ENCODE measurements at regions not wholly inside any gene's neighbourhood (a gene's known extent, or its start where the extent isn't known, plus 50 kb on each side); places are given as distances from the start of the nearest gene placed in this dataset.

DNA sequence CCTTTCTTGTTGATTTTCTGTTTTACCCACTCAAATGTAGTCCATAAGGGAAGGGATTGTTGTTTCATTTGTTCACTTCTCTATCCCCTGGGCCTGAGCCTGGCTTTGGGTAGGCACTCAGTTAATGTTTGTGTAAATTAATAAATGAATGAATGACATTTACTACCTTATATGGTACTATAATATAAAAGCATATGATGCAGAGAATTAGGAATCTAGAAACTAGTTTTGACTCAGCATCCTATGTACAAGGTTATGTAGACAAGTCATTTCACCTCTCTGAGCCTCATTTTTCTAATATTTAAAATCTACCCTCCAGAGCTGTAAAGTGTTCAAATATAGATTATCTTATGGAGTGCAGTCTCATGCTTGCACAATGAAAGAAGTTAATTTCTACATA is 68.9 kb upstream of the S1PR1 start:
- no peaks in the 10 kb centered on the region for H3K27me3 ChIP-seq (ENCODE audit: control insufficient read depth, insufficient read depth, low read length)
- in situ Hi-C loops (cut with HindIII; ENCODE audit: low pct_unique_long_range_greater_than_20kb, low sequenced_read_pairs): no loop called here
- TF ChIP-seq, protein P1, sequence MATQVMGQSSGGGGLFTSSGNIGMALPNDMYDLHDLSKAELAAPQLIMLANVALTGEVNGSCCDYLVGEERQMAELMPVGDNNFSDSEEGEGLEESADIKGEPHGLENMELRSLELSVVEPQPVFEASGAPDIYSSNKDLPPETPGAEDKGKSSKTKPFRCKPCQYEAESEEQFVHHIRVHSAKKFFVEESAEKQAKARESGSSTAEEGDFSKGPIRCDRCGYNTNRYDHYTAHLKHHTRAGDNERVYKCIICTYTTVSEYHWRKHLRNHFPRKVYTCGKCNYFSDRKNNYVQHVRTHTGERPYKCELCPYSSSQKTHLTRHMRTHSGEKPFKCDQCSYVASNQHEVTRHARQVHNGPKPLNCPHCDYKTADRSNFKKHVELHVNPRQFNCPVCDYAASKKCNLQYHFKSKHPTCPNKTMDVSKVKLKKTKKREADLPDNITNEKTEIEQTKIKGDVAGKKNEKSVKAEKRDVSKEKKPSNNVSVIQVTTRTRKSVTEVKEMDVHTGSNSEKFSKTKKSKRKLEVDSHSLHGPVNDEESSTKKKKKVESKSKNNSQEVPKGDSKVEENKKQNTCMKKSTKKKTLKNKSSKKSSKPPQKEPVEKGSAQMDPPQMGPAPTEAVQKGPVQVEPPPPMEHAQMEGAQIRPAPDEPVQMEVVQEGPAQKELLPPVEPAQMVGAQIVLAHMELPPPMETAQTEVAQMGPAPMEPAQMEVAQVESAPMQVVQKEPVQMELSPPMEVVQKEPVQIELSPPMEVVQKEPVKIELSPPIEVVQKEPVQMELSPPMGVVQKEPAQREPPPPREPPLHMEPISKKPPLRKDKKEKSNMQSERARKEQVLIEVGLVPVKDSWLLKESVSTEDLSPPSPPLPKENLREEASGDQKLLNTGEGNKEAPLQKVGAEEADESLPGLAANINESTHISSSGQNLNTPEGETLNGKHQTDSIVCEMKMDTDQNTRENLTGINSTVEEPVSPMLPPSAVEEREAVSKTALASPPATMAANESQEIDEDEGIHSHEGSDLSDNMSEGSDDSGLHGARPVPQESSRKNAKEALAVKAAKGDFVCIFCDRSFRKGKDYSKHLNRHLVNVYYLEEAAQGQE (IDR thresholded peaks at IDR 0.05; ENCODE audit: insufficient read depth in 1 of 2, low read depth in 2 of 2, low read length in 1 of 2): no peak
- no peak for TF ChIP-seq POLR2AphosphoS5 (IDR thresholded peaks at IDR 0.05; ENCODE audit: low read depth, low read length)
- TF ChIP-seq SIN3A (IDR thresholded peaks at IDR 0.05; ENCODE audit: borderline replicate concordance, insufficient read depth, low read depth, low read length): no peak
- TF ChIP-seq, protein P2, sequence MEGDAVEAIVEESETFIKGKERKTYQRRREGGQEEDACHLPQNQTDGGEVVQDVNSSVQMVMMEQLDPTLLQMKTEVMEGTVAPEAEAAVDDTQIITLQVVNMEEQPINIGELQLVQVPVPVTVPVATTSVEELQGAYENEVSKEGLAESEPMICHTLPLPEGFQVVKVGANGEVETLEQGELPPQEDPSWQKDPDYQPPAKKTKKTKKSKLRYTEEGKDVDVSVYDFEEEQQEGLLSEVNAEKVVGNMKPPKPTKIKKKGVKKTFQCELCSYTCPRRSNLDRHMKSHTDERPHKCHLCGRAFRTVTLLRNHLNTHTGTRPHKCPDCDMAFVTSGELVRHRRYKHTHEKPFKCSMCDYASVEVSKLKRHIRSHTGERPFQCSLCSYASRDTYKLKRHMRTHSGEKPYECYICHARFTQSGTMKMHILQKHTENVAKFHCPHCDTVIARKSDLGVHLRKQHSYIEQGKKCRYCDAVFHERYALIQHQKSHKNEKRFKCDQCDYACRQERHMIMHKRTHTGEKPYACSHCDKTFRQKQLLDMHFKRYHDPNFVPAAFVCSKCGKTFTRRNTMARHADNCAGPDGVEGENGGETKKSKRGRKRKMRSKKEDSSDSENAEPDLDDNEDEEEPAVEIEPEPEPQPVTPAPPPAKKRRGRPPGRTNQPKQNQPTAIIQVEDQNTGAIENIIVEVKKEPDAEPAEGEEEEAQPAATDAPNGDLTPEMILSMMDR (IDR thresholded peaks at IDR 0.05): no peak
- no peak for TF ChIP-seq TCF7L2 (IDR thresholded peaks at IDR 0.05; ENCODE audit: low read depth, low read length)
- ChIA-PET POLR2A (no interaction called here), CTCF (no interaction called here)
- BruUV-seq (replicated peaks): no TSS peak
- H3K36me3 ChIP-seq (ENCODE audit: control insufficient read depth, insufficient read depth, low read length): no peaks in the 10 kb centered on the region
- H3K4me3 ChIP-seq (ENCODE audit: low read depth in 2 of 2, low read length in 2 of 2): no peak overlapping the region
- no peak for DNase-seq (ENCODE audit: low read depth, low spot score)
- H3K4me1 ChIP-seq (ENCODE audit: control insufficient read depth, insufficient read depth, low read length): no peaks in the 10 kb centered on the region
- intact Hi-C loops (cut with micrococcal nuclease; ENCODE audit: unreplicated experiment): no loop called here
- H3K9me3 ChIP-seq (ENCODE audit: control insufficient read depth, insufficient read depth, low read depth, low read length): no peaks in the 10 kb centered on the region
- ATAC-seq: no peak
- no peak overlapping the region for H3K27ac ChIP-seq (ENCODE audit: low read length)

DNA sequence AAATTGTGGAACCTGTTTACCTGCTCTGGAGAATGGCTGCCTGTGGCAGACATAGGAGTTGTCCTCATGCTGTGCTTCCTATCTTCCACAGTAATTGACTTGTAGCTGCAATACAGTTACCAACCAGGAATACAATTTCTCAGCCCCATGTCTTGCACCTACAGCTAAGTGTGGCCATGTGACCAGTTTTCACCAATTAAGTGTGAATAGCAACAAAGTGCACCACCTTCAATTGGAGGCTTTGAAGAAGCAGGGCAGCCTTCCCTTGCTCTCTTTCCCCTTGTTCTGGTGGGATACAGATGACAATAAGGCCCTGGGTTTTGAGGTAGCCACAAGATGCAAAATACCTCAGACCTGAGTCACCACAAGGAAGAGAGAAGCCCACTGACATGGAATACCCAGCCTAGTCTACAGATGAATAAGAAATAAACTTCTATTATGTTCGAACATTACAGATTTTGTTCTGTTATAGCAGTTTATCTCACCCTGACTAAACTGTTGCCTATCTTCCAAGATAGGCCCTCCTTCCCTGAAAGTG is 70.2 kb upstream of the S1PR1 start:
- Histone ChIP-seq H3K27me3 (ENCODE audit: control insufficient read depth, insufficient read depth, low read length) (no peaks in the 10 kb centered on the region), H3K36me3 (ENCODE audit: control insufficient read depth, insufficient read depth, low read length) (no peaks in the 10 kb centered on the region), H3K27ac (ENCODE audit: low read length) (no peak overlapping the region), H3K4me3 (ENCODE audit: low read depth in 2 of 2, low read length in 2 of 2) (no peak overlapping the region), H3K4me1 (ENCODE audit: control insufficient read depth, insufficient read depth, low read length) (no peaks in the 10 kb centered on the region), H3K9me3 (ENCODE audit: control insufficient read depth, insufficient read depth, low read depth, low read length) (no peaks in the 10 kb centered on the region)
- DNase-seq (ENCODE audit: low read depth, low spot score): no peak
- POLR2A ChIA-PET: no interaction called here
- no peak for ATAC-seq
- CTCF ChIA-PET: no interaction called here
- no TSS peak for BruUV-seq (replicated peaks)
- intact Hi-C loops (cut with micrococcal nuclease; ENCODE audit: unreplicated experiment): no loop called here
- in situ Hi-C loops (cut with HindIII; ENCODE audit: low pct_unique_long_range_greater_than_20kb, low sequenced_read_pairs): no loop called here
- TF ChIP-seq, protein P1 (IDR thresholded peaks at IDR 0.05; ENCODE audit: insufficient read depth in 1 of 2, low read depth in 2 of 2, low read length in 1 of 2): no peak
- TF ChIP-seq TCF7L2 (IDR thresholded peaks at IDR 0.05; ENCODE audit: low read depth, low read length) (no peak), SIN3A (IDR thresholded peaks at IDR 0.05; ENCODE audit: borderline replicate concordance, insufficient read depth, low read depth, low read length) (no peak), POLR2AphosphoS5 (IDR thresholded peaks at IDR 0.05; ENCODE audit: low read depth, low read length) (no peak)
- TF ChIP-seq, protein P2 (IDR thresholded peaks at IDR 0.05): no peak

Data from Panc1 (cell line).